ENCODE measurements at regions not wholly inside any gene's neighbourhood (a gene's known extent, or its start where the extent isn't known, plus 50 kb on each side); places are given as distances from the start of the nearest gene placed in this dataset.

- no peak for ATAC-seq
Measured at GRCh38 chr5:2259494-2260107, 376.9 kb upstream of the IRX4 start.

GRCh38 chr5:2258861-2259260, 376.1 kb upstream of the IRX4 start:
- ATAC-seq = no peak

GRCh38 chr5:2257326-2258244, 374.9 kb upstream of the IRX4 start:
- ATAC-seq = no peak

- ATAC-seq = no peak
Measured at GRCh38 chr5:2256691-2257280, 374.1 kb upstream of the IRX4 start.

GRCh38 chr5:2255915-2256690, 373.4 kb upstream of the IRX4 start:
- no peak for ATAC-seq

GRCh38 chr5:2254880-2255750, 372.4 kb upstream of the IRX4 start:
- ATAC-seq = no peak

DNA sequence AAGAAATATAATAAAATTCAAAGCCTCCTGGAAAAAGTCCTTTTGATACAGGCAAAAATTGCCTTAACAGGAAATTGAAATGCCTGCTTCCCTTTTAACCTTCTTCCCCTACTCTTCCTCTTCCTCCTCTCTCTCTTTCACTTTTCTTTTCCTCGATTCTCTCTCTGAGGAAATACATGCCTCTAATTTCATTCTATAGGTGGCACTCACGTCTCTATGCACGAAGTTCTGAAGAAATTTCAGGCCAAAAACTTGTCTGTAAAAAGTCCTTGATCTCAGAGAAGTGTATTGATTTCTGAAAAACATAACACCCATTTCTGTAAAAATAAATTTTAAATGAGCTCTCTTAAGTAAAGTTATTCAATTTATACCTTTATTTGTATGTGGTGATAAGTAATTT, 371.7 kb upstream of the IRX4 start:
- no peak for ATAC-seq

- ATAC-seq = no peak
Measured at GRCh38 chr5:2253040-2253975, 370.6 kb upstream of the IRX4 start.

DNA sequence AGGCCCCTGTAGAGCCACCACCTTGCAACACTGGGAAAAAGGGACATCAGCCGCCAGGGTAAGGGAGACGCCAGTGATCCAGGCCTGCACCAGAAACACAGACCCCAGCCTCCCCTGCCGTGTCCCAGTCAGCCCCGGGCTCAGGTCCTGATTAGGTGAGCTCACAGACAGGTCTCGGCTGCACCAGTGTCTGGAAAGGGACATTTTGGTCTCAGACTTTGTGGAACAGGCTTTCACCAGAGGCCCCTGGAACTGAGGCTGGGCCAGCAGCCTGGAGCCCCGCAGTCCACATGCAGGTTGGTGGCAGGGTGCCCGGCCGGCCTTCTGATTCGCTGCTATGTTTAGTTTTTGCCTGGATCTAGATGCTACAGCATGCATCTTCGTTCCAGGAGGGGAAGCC, 369.0 kb upstream of the IRX4 start:
- ATAC-seq = no peak

- no peak for ATAC-seq
Measured at GRCh38 chr5:2251298-2251697, 368.6 kb upstream of the IRX4 start.

DNA sequence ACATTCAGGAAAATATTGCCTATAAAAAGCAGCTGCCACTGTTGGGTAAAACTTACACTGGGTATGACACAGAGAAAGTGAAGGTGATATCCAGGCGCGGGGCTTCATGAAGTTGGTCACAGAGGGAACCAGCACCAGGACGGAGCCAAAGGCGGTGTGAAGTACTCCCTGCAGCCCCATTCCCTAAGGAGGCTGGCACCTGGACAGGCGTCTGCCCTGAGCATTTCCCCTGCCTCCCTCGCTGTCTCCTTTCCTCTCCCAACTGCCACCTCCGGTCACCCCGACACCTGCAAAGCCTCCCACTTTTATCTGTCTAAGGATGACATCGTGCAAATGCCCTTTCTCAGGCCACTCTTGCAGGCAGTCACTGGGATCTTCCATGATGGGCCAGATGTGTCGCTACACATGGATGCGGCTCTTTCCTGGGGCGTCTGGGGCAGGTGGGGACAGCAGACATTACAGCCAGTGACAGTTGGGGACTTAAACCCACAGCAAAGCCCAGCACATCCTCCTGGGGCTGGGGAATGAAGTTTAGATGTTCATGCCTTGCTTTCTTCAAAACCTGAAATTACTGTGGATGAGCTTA, 367.7 kb upstream of the IRX4 start:
- ATAC-seq = no peak

DNA sequence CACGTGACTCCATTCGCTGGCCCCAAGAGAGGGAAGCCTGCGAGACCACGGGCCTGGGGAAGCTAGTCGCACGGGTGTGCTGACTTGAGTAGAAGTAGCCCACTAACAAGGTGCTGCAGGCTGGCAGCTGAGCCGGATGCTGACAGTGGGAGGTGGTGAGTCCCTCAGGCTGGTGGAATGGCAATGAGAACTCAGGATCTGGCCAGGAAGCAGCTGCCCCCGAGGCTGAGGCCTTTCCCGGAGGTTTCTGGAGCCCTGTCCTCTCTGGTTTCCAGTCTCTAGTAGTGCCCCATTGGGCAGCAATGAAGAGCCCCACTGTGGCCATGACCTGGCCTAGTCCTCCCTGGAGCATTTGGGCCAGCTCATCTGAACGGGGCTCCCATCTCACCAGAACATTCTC, 366.7 kb upstream of the IRX4 start:
- no peak for ATAC-seq

- ATAC-seq = no peak
Measured at GRCh38 chr5:2249026-2249425, 366.3 kb upstream of the IRX4 start.

- ATAC-seq = no peak
Measured at GRCh38 chr5:2242539-2242938, 359.8 kb upstream of the IRX4 start.

DNA sequence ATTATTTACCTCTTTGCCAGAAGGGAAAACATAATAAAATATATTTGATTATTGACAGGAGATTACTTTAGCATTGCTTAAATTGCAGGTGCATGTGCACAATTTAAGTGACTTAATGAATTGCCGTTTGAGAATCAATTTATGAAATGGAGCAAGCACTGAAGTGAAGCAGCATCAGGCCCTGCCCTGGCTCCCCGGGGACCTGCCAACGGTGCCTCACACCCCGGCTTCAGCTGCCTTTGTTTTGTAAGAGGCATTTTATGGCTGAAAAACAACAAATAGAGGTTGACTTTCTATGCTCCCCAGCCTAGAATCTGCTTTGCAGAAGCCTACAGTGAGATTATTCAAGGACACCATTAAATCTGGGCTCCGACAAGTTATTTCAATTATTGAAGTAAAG, 359.1 kb upstream of the IRX4 start:
- no peak for ATAC-seq

GRCh38 chr5:2240118-2240904, 357.6 kb upstream of the IRX4 start:
- no peak for ATAC-seq

DNA sequence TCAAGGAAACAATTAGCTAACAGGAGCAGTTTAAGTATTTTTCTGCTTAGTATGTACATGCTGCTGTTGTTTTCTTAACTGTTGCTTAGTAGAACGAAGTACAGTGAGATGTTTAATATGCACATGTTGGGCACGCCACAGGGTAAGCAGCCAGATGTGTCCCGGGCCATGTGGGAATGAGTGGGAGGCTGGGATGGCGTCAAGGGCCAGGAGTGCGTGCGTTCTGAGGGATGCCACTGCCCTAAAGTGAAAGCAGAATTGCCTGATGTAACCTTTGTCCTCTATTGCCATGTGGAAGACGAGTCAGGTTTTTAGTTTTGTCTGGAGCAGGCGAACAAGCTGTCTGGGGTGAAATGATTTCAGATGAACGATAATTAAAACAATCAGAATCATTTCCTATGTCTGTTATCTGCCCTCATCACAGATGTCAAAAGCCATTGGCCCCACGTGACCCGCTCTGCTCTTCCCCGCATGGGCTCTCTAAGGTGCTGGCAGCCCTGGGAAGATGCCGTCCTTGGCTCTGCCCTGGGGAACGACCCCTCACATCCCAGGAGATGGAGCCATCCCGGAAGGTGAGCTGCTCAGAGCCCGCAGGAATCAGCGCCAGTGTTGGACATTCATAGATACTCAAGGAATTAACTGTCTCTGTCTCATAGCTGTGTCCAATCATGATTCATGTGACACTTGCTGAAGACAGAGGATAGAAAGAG, 356.6 kb upstream of the IRX4 start:
- no peak for ATAC-seq

DNA sequence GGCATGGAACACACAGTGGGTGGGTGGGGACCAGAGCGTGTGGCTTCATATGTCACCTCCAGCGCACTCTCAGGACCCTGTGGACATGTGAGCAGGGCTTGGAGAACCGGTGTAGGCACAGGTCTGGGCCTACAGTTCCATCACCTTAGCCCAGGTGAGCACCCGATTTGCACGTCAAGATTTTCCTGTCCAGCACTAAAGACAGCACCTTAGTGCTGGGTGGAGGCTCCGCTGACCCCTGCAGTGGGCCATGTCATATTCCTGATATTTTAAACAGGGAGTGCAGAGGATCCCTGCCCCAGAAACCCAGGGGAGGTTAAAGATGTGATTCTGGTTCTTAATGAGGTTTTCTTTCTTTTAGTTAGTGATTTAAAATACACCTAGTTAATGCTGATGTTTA, 356.0 kb upstream of the IRX4 start:
- no peak for ATAC-seq

- ATAC-seq = no peak
Measured at GRCh38 chr5:2227433-2227832, 344.7 kb upstream of the IRX4 start.
